Gastroesophageal sphincter (tissue), 4 donors: ENCODE measurements at regions not wholly inside any gene's neighbourhood (a gene's known extent, or its start where the extent isn't known, plus 50 kb on each side); places are given as distances from the start of the nearest gene placed in this dataset.

ENCODE experiments used
- ATAC-seq: fragments of 150-250 bp; one replicate; pipeline ENCODE4 v1.9.1; 2016; ENCODE audit warnings: mild to moderate bottlenecking, moderate library complexity
- H3K27ac ChIP-seq, 4 donors: fragments of 200-600 bp; sonication (generic) in 3 of 4; 1 replicate in 3 of 4; 2 replicates in 1 of 4; pipeline ENCODE4 v1.5.1; 2016 to 2019
- H3K27me3 ChIP-seq: fragments of 200-600 bp; sonication (generic); one replicate; pipeline ENCODE4 v1.5.1; 2019
- H3K36me3 ChIP-seq, 2 donors: fragments of 200-600 bp; sonication (generic); one replicate each; pipeline ENCODE4 v1.5.1; 2019; ENCODE audit warnings: control low read depth in 1 of 2
- H3K4me1 ChIP-seq, 3 donors: fragments of 200-600 bp; sonication (generic); 1 replicate in 2 of 3; 2 replicates in 1 of 3; pipeline ENCODE4 v1.5.1; 2016 to 2019; ENCODE audit warnings: control low read depth in 2 of 3
- H3K4me3 ChIP-seq, 2 donors: fragments of 200-600 bp; sonication (generic); one replicate each; pipeline ENCODE4 v1.5.1; 2019; ENCODE audit warnings: mild to moderate bottlenecking in 1 of 2, moderate library complexity in 1 of 2
- H3K9me3 ChIP-seq, 3 donors: fragments of 200-600 bp; sonication (generic); one replicate each; pipeline ENCODE4 v1.5.1; 2017 to 2019; ENCODE audit warnings: control low read depth in 2 of 3
- EP300 ChIP-seq: sonication (generic); formaldehyde crosslinking; IDR thresholded peaks from one replicate; pipeline ENCODE4 v1.6.1; 2017; ENCODE audit warnings: antibody characterized with exemption, mild to moderate bottlenecking
- POLR2A ChIP-seq, 2 donors: fragments of 450-650 bp; IDR thresholded peaks; one replicate each; pipeline ENCODE4 v1.6.1; 2017; ENCODE audit warnings: antibody characterized with exemption in 2 of 2, mild to moderate bottlenecking in 2 of 2, moderate library complexity in 1 of 2
- POLR2AphosphoS5 ChIP-seq: sonication (generic); formaldehyde crosslinking; IDR thresholded peaks from one replicate; pipeline ENCODE4 v1.6.1; 2017; ENCODE audit warnings: antibody characterized with exemption
- WGBS, 2 donors: methylation state at CpG; one replicate each; pipeline ENCODE4 v1.1.5; 2018; ENCODE audit warnings: low coverage in 1 of 2; 5-methylcytosine and 5-hydroxymethylcytosine counted together
- TF ChIP-seq, protein P1 (sequence below), 4 experiments: fragments of 200-600 bp in 2 of 4; fragments of 450-650 bp in 2 of 4; sonication (generic) in 1 of 4; IDR thresholded peaks; one replicate each; pipeline ENCODE4 v1.5.1; 2017 to 2019; ENCODE audit warnings: antibody characterized with exemption in 4 of 4, mild to moderate bottlenecking in 2 of 4, moderate library complexity in 2 of 4

DNA sequence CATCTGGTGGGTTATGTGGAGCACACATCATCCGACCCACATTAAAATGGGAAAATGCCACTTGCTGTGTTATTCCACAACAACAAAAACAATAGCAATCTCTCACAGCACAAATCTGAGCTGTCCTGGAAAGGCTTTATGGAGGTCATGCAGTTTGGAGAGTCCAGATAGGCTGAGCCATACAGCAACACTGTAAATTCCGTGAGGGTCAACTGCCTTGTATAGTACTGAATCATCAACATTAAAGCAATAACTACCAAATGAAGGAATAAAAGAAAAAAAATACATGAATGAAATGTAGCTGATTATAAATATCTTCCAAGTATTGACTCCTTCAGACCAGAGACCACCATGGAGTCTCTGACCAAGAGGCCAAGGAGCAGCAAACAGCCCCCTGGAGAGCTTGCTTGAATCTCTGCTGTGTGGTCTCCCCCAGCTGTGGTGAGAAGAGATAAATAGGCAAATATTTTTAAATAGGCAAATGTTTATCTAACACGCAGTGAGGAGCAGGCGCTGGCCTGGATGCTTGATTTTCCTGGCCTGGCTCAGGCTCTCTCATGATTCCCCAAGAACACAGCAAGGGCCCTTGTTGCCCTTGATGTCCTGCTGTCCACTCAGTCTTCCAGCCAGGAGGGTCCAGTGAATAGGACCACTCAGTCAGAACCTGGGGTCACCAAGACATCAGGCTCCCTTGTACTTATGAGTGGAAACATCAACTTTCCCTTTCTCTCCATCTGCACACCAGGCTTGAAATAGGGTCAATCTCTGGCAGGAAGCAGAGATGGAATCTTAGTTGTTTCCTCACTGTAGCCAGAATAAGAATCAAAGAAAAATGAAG is 1021.3 kb downstream of the XPNPEP1 start:
- WGBS, 2 donors: 61 to 68% methylated on average over 4 of the region's 4 CpGs
- TF ChIP-seq, protein P1, sequence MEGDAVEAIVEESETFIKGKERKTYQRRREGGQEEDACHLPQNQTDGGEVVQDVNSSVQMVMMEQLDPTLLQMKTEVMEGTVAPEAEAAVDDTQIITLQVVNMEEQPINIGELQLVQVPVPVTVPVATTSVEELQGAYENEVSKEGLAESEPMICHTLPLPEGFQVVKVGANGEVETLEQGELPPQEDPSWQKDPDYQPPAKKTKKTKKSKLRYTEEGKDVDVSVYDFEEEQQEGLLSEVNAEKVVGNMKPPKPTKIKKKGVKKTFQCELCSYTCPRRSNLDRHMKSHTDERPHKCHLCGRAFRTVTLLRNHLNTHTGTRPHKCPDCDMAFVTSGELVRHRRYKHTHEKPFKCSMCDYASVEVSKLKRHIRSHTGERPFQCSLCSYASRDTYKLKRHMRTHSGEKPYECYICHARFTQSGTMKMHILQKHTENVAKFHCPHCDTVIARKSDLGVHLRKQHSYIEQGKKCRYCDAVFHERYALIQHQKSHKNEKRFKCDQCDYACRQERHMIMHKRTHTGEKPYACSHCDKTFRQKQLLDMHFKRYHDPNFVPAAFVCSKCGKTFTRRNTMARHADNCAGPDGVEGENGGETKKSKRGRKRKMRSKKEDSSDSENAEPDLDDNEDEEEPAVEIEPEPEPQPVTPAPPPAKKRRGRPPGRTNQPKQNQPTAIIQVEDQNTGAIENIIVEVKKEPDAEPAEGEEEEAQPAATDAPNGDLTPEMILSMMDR (IDR thresholded peaks at IDR 0.05): no peak
- TF ChIP-seq POLR2AphosphoS5 (no peak), EP300 (no peak), POLR2A (IDR thresholded peaks at IDR 0.05) (no peak)
- H3K9me3 ChIP-seq: no peaks in the 10 kb centered on the region
- no peak for ATAC-seq
- H3K4me1 ChIP-seq: no peaks in the 10 kb centered on the region
- no peak overlapping the region for H3K4me3 ChIP-seq
- no peaks in the 10 kb centered on the region for H3K36me3 ChIP-seq
- H3K27ac ChIP-seq: peak overlapping the region in 1 of 4 donors; percentile 1
- H3K27me3 ChIP-seq: peaks cover 8% of the 10 kb centered on the region

DNA sequence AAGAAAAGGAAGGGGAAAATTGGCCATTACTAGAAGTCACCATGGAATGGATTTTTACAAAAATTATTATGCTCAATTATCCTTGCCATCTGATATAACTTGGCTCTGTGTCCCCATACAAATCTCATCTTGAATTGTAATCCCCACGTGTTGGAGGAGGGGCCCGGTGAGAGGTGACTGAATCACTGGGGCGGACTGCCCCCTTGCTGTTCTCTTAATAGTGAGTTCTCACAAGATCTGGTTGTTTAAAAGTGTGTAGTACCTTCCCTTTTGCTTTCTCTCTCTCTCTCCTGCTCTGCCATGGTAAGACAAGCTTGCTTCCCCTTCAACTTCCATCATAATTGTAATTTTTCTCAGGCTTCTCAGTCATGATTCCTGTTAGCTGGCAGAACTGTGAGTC is 1023.6 kb downstream of the XPNPEP1 start:
- Histone ChIP-seq H3K36me3 (no peaks in the 10 kb centered on the region), H3K4me3 (no peak overlapping the region), H3K27ac (no peak overlapping the region), H3K9me3 (no peaks in the 10 kb centered on the region), H3K4me1 (no peaks in the 10 kb centered on the region), H3K27me3 (peaks cover 1% of the 10 kb centered on the region)
- no peak for TF ChIP-seq EP300
- TF ChIP-seq POLR2AphosphoS5: no peak
- TF ChIP-seq, protein P1 (IDR thresholded peaks at IDR 0.05): no peak
- TF ChIP-seq POLR2A (IDR thresholded peaks at IDR 0.05): no peak
- 51 to 64% methylated on average over 3 of the region's 3 CpGs for WGBS, 2 donors
- no peak for ATAC-seq

DNA sequence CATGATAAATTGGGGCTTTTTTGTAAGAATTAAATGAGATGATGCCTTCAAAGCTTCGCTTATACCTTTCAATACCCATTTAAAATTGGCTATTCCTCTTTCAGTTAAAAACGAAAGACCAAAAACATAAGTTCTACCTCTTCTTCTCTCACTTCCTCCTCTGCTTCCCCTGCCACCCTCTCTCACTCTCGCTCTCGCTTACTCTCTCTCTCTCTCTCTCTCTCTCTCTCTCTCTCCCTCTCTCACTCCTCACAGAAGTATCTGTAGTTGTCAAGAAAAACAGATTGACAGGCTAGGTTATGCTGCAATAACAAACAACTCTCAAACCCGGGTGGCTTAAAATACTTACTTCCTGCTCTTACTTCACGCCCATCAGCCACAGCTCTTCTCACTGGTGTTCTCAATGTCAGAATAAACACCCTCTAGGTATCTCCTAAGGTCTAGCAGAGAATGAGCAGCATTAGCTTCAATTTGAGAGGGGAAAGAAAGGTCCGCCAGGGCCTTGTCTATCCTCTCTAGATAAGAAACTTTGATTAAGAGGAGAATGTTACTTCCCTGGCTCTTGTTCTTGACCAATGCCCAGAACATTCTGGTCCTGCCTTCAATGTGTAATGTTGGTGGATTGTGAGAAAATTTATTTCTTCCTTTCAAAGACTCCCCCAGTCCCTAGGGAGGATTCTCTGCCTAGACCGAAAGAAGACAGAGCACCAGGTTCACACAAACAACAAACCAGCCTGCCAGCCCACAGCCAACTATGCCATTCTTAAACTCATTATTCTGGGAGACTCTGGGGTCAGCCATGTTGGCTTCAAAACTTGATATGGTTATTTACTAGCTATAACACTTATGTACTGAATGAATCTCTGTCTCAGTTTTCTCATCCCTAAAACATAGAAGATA is 1028.7 kb downstream of the XPNPEP1 start:
- no peaks in the 10 kb centered on the region for H3K9me3 ChIP-seq
- H3K27me3 ChIP-seq: no peaks in the 10 kb centered on the region
- TF ChIP-seq EP300: no peak
- no peak for TF ChIP-seq POLR2AphosphoS5
- TF ChIP-seq, protein P1 (IDR thresholded peaks at IDR 0.05): no peak
- no peak for TF ChIP-seq POLR2A (IDR thresholded peaks at IDR 0.05)
- no peak overlapping the region for H3K27ac ChIP-seq
- H3K4me1 ChIP-seq: no peaks in the 10 kb centered on the region
- WGBS, 2 donors: 76 to 85% methylated on average over 6 to 8 of the region's 8 CpGs
- no peaks in the 10 kb centered on the region for H3K36me3 ChIP-seq
- H3K4me3 ChIP-seq: no peak overlapping the region
- ATAC-seq: no peak

DNA sequence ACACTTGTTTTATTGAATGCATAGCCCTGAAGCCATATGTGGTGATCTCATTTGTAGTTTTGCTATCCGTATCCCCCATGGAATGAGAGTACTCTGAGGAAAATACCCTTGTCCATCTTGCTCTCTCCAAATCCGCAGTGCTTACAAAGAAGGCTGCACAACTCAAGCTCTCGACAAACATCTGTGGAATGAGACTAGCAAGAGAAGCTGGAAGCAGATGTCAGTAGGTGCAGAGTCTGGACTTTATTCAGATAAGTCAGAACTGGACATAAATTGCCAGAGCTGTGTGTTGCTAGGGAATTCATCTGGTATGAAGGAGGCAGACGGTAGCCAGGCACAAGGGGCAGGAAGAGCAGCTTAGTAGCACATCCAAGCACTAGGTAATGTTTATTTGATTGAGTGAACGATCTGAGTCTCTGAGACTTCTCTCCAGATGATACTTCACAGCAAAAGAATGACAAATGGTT is 1046.2 kb downstream of the XPNPEP1 start:
- no peaks in the 10 kb centered on the region for H3K36me3 ChIP-seq
- H3K27me3 ChIP-seq: no peaks in the 10 kb centered on the region
- no peaks in the 10 kb centered on the region for H3K4me1 ChIP-seq
- no peaks in the 10 kb centered on the region for H3K9me3 ChIP-seq
- no peak overlapping the region for H3K27ac ChIP-seq
- no peak overlapping the region for H3K4me3 ChIP-seq
- no peak for TF ChIP-seq POLR2AphosphoS5
- TF ChIP-seq POLR2A (IDR thresholded peaks at IDR 0.05): no peak
- 10 to 42% methylated on average over 3 to 5 of the region's 5 CpGs for WGBS, 2 donors
- ATAC-seq: no peak

DNA sequence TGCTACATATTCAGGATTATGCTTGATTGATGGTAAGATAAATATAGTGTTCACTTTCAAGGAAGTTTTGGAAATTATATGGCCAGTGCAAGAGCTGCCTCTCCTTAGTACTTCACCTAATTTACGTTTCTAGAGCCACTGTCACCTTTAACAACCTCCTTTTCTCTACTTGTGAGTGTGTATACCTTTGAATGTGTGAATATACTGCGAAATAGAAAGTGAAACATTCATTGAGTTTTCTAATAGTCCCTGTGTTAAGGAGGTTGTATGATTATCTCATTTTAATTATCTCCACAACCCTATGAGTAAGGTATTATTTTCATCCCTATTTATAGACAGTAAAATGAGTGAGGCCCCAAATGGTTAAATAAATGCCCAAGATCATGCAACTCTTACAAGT is 1050.5 kb downstream of the XPNPEP1 start:
- H3K27me3 ChIP-seq: no peaks in the 10 kb centered on the region
- no peak overlapping the region for H3K27ac ChIP-seq
- no peaks in the 10 kb centered on the region for H3K9me3 ChIP-seq
- H3K4me1 ChIP-seq: no peaks in the 10 kb centered on the region
- H3K36me3 ChIP-seq: no peaks in the 10 kb centered on the region
- ATAC-seq: no peak
- 63 to 65% methylated on average over 2 of the region's 2 CpGs for WGBS, 2 donors
- TF ChIP-seq, protein P1 (IDR thresholded peaks at IDR 0.05): no peak
- TF ChIP-seq POLR2A (IDR thresholded peaks at IDR 0.05) (no peak), POLR2AphosphoS5 (no peak), EP300 (no peak)
- H3K4me3 ChIP-seq: no peak overlapping the region
